Mesothelial cell of epicardium (in vitro differentiated cells): ENCODE measurements at regions not wholly inside any gene's neighbourhood (a gene's known extent, or its start where the extent isn't known, plus 50 kb on each side); places are given as distances from the start of the nearest gene placed in this dataset.
"Not testable (repeated sequence)": the region's sequence is repeated elsewhere in the genome, so short reads cannot be mapped to it uniquely, and the experiment has no call there.

Experiments
- DNase-seq, 2 experiments: peaks; one replicate each; pipeline ENCODE4 v3.0.0; 2021; ENCODE audit warnings: low spot score in 2 of 2; ENCODE audit not compliant: unreplicated experiment in 2 of 2
- H3K27ac Mint-ChIP-seq: 2 replicates; pipeline ENCODE4 v1.8.0; 2021; ENCODE audit warnings: mixed read lengths
- H3K27me3 Mint-ChIP-seq: 2 replicates; pipeline ENCODE4 v1.8.0; 2021; ENCODE audit warnings: low read depth, mixed read lengths
- H3K36me3 Mint-ChIP-seq: 2 replicates; pipeline ENCODE4 v1.8.0; 2021; ENCODE audit warnings: mixed read lengths
- H3K4me1 Mint-ChIP-seq: 2 replicates; pipeline ENCODE4 v1.8.0; 2021; ENCODE audit warnings: mixed read lengths
- H3K4me3 Mint-ChIP-seq: 2 replicates; pipeline ENCODE4 v1.8.0; 2021; ENCODE audit warnings: mild to moderate bottlenecking, moderate library complexity, mixed read lengths
- H3K9me3 Mint-ChIP-seq: 2 replicates; pipeline ENCODE4 v1.8.0; 2021; ENCODE audit warnings: mixed read lengths
- TF ChIP-seq, protein P1 (sequence below): fragments of 200-600 bp; sonication (generic); IDR thresholded peaks from one replicate; pipeline ENCODE4 v1.5.0; 2021; ENCODE audit warnings: antibody characterized with exemption; ENCODE audit not compliant: unreplicated experiment

GRCh38 chr1:78203410-78203982 lies 157.7 kb downstream of the GIPC2 start:
- H3K4me3 Mint-ChIP-seq, H3K36me3 Mint-ChIP-seq, DNase-seq, H3K27ac Mint-ChIP-seq, H3K4me1 Mint-ChIP-seq: not testable (repeated sequence)
- Mint-ChIP-seq H3K9me3 (peaks cover 18% of the 10 kb centered on the region), H3K27me3 (peaks cover 16% of the 10 kb centered on the region)

GRCh38 chr1:78210175-78210574 lies 164.4 kb downstream of the GIPC2 start:
- no peaks in the 10 kb centered on the region for H3K36me3 Mint-ChIP-seq
- peaks cover 30% of the 10 kb centered on the region for H3K9me3 Mint-ChIP-seq
- TF ChIP-seq, protein P1, sequence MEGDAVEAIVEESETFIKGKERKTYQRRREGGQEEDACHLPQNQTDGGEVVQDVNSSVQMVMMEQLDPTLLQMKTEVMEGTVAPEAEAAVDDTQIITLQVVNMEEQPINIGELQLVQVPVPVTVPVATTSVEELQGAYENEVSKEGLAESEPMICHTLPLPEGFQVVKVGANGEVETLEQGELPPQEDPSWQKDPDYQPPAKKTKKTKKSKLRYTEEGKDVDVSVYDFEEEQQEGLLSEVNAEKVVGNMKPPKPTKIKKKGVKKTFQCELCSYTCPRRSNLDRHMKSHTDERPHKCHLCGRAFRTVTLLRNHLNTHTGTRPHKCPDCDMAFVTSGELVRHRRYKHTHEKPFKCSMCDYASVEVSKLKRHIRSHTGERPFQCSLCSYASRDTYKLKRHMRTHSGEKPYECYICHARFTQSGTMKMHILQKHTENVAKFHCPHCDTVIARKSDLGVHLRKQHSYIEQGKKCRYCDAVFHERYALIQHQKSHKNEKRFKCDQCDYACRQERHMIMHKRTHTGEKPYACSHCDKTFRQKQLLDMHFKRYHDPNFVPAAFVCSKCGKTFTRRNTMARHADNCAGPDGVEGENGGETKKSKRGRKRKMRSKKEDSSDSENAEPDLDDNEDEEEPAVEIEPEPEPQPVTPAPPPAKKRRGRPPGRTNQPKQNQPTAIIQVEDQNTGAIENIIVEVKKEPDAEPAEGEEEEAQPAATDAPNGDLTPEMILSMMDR, result no peak
- H3K4me1 Mint-ChIP-seq, result no peaks in the 10 kb centered on the region
- peaks cover 11% of the 10 kb centered on the region for H3K27me3 Mint-ChIP-seq
- H3K4me3 Mint-ChIP-seq, result no peak overlapping the region
- no peak overlapping the region for H3K27ac Mint-ChIP-seq
- no peak for DNase-seq

GRCh38 chr1:78211483-78212092 lies 165.8 kb downstream of the GIPC2 start:
- H3K4me3 Mint-ChIP-seq, result no peak overlapping the region
- TF ChIP-seq, protein P1, result no peak
- no peak for DNase-seq
- no peak overlapping the region for H3K27ac Mint-ChIP-seq
- peaks cover 19% of the 10 kb centered on the region for H3K27me3 Mint-ChIP-seq
- peaks cover 23% of the 10 kb centered on the region for H3K9me3 Mint-ChIP-seq
- H3K4me1 Mint-ChIP-seq, result no peaks in the 10 kb centered on the region
- no peaks in the 10 kb centered on the region for H3K36me3 Mint-ChIP-seq

DNA sequence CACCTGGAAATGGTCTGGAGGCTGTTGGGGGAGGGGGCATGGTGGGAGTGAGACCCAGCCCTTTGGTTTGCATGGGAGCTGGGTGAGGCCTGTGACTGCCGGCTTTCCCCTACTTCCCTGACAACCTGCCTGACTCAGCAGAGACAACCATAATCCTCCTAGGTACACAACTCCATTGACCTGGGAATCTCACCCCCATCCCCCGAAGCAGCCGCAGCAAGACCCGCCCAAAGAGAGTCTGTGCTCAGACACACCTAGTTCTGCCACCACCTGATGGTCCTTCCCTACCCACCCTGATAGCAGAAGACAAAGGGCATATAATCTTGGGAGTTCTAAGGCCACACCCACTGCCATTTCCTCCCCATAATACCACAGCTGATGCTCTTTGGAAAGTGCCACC lies 168.6 kb downstream of the GIPC2 start:
- Mint-ChIP-seq H3K4me1 (no peaks in the 10 kb centered on the region), H3K9me3 (peaks cover 20% of the 10 kb centered on the region), H3K4me3 (no peak overlapping the region), H3K27ac (no peak overlapping the region), H3K27me3 (peaks cover 20% of the 10 kb centered on the region), H3K36me3 (no peaks in the 10 kb centered on the region)
- DNase-seq, result no peak
- TF ChIP-seq, protein P1, result no peak

- no peaks in the 10 kb centered on the region for H3K36me3 Mint-ChIP-seq
- H3K9me3 Mint-ChIP-seq, result no peaks in the 10 kb centered on the region
- H3K4me1 Mint-ChIP-seq, result no peaks in the 10 kb centered on the region
- no peak for DNase-seq
- peaks cover 41% of the 10 kb centered on the region for H3K27me3 Mint-ChIP-seq
- H3K4me3 Mint-ChIP-seq, result no peak overlapping the region
- TF ChIP-seq, protein P1, result no peak
- H3K27ac Mint-ChIP-seq, result no peak overlapping the region
Observed at GRCh38 chr1:78222225-78222959, 176.6 kb downstream of the GIPC2 start.

DNA sequence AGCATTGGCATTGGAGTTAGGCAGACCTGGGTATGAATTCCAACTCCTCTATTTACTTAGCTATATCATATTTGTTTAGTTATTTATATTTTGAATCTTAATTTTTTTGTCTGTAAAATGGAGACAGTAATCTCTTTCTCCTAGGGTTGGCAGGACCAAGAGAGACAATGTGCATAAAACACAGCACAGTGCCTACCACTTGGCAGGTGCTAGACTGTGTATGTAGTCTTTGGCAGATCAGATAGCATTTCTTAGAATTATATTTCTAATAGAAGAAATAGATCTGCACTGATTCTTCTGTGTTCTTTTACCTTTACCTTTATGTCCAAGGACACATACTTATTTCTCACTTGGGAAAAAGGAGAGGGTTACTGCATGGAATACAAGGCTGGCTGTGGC lies 177.2 kb downstream of the GIPC2 start:
- no peaks in the 10 kb centered on the region for H3K4me1 Mint-ChIP-seq
- H3K27me3 Mint-ChIP-seq, result peaks cover 43% of the 10 kb centered on the region
- H3K27ac Mint-ChIP-seq, result no peak overlapping the region
- no peak overlapping the region for H3K4me3 Mint-ChIP-seq
- TF ChIP-seq, protein P1, result no peak
- no peaks in the 10 kb centered on the region for H3K36me3 Mint-ChIP-seq
- DNase-seq, result no peak
- H3K9me3 Mint-ChIP-seq, result no peaks in the 10 kb centered on the region
